ENCODE measurements at regions not wholly inside any gene's neighbourhood (a gene's known extent, or its start where the extent isn't known, plus 50 kb on each side); places are given as distances from the start of the nearest gene placed in this dataset.

DNA sequence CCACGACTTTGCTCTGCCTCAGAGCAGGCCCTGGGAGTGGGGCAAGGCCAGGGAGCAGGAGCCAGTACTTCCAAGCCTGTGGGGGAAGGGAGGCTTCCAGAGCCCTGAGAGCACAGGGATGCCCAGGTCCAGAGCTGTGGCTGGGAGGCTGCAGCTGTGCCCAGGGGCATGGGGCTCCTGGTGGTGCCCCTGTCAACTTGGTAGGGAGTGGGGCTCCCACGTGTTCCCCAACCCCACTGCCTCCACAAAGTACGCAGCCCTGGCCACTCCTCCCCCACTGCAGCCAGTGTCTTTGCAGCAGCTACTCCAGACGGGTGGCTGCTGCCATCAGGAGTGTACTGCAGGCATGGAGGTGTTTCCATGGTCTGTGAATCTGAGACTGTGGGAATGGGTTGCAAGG is 294.1 kb upstream of the SNX7 start:
- H3K27me3 ChIP-seq (ENCODE audit: control insufficient read depth in 2 of 2, insufficient read depth in 2 of 2, low read length in 2 of 2), result no peaks in the 10 kb centered on the region
- intact Hi-C loops (cut with micrococcal nuclease), result no loop called here
- WGBS (ENCODE audit: insufficient coverage), result 100% methylated on average over 1 of the region's 4 CpGs

DNA sequence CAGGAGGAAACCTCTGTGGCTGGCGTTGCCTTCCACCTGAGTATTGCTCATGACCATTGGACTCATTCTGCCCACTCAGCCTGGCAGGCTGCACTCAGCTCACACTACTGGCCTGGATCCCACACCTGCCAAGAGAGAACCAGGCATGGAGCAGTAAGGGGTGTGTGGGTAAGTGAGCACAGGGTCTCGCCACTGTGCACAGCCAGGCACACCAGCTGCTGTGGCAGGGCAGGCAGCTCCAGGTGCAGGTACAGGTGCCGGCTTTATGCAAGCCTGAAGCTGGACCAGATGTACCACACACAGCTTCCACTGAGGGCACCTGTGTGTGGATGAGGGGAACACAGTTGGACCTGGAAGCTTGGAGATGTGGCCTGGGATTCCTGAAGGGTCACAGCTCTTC is 295.2 kb upstream of the SNX7 start:
- peaks cover 0 to 4% of the 10 kb centered on the region in 2 donors for H3K36me3 Mint-ChIP-seq
- Histone ChIP-seq H3K27ac (ENCODE audit: low read depth in 1 of 2, low read length in 2 of 2) (no peak overlapping the region), H3K36me3 (replicated peaks in 1 of 2; ENCODE audit: control insufficient read depth in 1 of 2, insufficient read depth in 2 of 2, low read length in 2 of 2) (no peaks in the 10 kb centered on the region), H3K27me3 (ENCODE audit: control insufficient read depth in 2 of 2, insufficient read depth in 2 of 2, low read length in 2 of 2) (no peaks in the 10 kb centered on the region), H3K9me3 (replicated peaks in 1 of 2; ENCODE audit: control insufficient read depth in 1 of 2, insufficient read depth in 1 of 2, low read length in 2 of 2) (peaks cover 21 to 23% of the 10 kb centered on the region in 2 donors), H4K20me1 (ENCODE audit: insufficient read depth, low read length) (no peaks in the 10 kb centered on the region), H2AFZ (ENCODE audit: insufficient read depth, low read depth, low read length, poor library complexity, severe bottlenecking) (no peak overlapping the region), H3K4me3 (replicated peaks in 1 of 3; ENCODE audit: low read depth in 2 of 3, low read length in 3 of 3) (no peak overlapping the region), H3K79me2 (ENCODE audit: insufficient read depth, low read length) (no peaks in the 10 kb centered on the region), H3K9ac (ENCODE audit: insufficient read depth, low read length, poor library complexity, severe bottlenecking) (no peak overlapping the region), H3K4me1 (ENCODE audit: control insufficient read depth in 1 of 2, insufficient read depth in 2 of 2, low read length in 2 of 2) (peaks cover 0 to 2% of the 10 kb centered on the region in 2 donors), H3K4me2 (replicated peaks; ENCODE audit: extremely low read depth, low read length, poor library complexity, severe bottlenecking) (no peak overlapping the region)
- intact Hi-C loops (cut with micrococcal nuclease), result no loop called here
- no peak for DNase-seq
- no peak overlapping the region for H3K4me3 Mint-ChIP-seq
- H3K27me3 Mint-ChIP-seq (ENCODE audit: low read depth in 3 of 3), result no peaks in the 10 kb centered on the region
- H3K4me1 Mint-ChIP-seq, result peaks cover 17% of the 10 kb centered on the region
- no peak overlapping the region for H3K27ac Mint-ChIP-seq
- TF ChIP-seq, protein P1, sequence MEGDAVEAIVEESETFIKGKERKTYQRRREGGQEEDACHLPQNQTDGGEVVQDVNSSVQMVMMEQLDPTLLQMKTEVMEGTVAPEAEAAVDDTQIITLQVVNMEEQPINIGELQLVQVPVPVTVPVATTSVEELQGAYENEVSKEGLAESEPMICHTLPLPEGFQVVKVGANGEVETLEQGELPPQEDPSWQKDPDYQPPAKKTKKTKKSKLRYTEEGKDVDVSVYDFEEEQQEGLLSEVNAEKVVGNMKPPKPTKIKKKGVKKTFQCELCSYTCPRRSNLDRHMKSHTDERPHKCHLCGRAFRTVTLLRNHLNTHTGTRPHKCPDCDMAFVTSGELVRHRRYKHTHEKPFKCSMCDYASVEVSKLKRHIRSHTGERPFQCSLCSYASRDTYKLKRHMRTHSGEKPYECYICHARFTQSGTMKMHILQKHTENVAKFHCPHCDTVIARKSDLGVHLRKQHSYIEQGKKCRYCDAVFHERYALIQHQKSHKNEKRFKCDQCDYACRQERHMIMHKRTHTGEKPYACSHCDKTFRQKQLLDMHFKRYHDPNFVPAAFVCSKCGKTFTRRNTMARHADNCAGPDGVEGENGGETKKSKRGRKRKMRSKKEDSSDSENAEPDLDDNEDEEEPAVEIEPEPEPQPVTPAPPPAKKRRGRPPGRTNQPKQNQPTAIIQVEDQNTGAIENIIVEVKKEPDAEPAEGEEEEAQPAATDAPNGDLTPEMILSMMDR (IDR thresholded peaks at IDR 0.05), result no peak
- peaks cover 9 to 32% (median 20%) of the 10 kb centered on the region in 7 donors for H3K9me3 Mint-ChIP-seq
- WGBS (ENCODE audit: insufficient coverage), result 100% methylated on average over 1 of the region's 3 CpGs

More for the DNA sequence above, 294.1 kb upstream of the SNX7 start:
- H3K27ac ChIP-seq (ENCODE audit: low read depth in 1 of 2, low read length in 2 of 2), result no peak overlapping the region
- TF ChIP-seq, protein P1 (IDR thresholded peaks at IDR 0.05), result no peak
- DNase-seq, result no peak
- Mint-ChIP-seq H3K4me1 (peaks cover 17% of the 10 kb centered on the region), H3K36me3 (no peaks in the 10 kb centered on the region), H3K4me3 (no peak overlapping the region), H3K9me3 (peaks cover 7 to 23% (median 14%) of the 10 kb centered on the region in 7 donors), H3K27me3 (ENCODE audit: low read depth in 3 of 3) (no peaks in the 10 kb centered on the region), H3K27ac (no peak overlapping the region)
- no peaks in the 10 kb centered on the region for H3K36me3 ChIP-seq (replicated peaks in 1 of 2; ENCODE audit: control insufficient read depth in 1 of 2, insufficient read depth in 2 of 2, low read length in 2 of 2)
- H3K4me1 ChIP-seq (ENCODE audit: control insufficient read depth in 1 of 2, insufficient read depth in 2 of 2, low read length in 2 of 2), result peaks cover 0 to 2% of the 10 kb centered on the region in 2 donors
- no peak overlapping the region for H2AFZ ChIP-seq (ENCODE audit: insufficient read depth, low read depth, low read length, poor library complexity, severe bottlenecking)
- H3K9ac ChIP-seq (ENCODE audit: insufficient read depth, low read length, poor library complexity, severe bottlenecking), result no peak overlapping the region
- no peaks in the 10 kb centered on the region for H3K79me2 ChIP-seq (ENCODE audit: insufficient read depth, low read length)
- H3K9me3 ChIP-seq (replicated peaks in 1 of 2; ENCODE audit: control insufficient read depth in 1 of 2, insufficient read depth in 1 of 2, low read length in 2 of 2), result peaks cover 16% of the 10 kb centered on the region in 2 donors
- no peak overlapping the region for H3K4me2 ChIP-seq (replicated peaks; ENCODE audit: extremely low read depth, low read length, poor library complexity, severe bottlenecking)
- no peak overlapping the region for H3K4me3 ChIP-seq (replicated peaks in 1 of 3; ENCODE audit: low read depth in 2 of 3, low read length in 3 of 3)
- no peaks in the 10 kb centered on the region for H4K20me1 ChIP-seq (ENCODE audit: insufficient read depth, low read length)
